MM.1S (cell line): ENCODE measurements at regions not wholly inside any gene's neighbourhood (a gene's known extent, or its start where the extent isn't known, plus 50 kb on each side); places are given as distances from the start of the nearest gene placed in this dataset.

Source experiments
- CTCF ChIP-seq: fragments of 300-600 bp; sonication (generic); IDR thresholded peaks from 2 replicates; pipeline ENCODE4 v1.5.1; 2016; ENCODE audit warnings: antibody characterized with exemption, low read length, mixed read lengths
- EZH2 ChIP-seq: fragments of 300-600 bp; sonication (generic); optimal IDR thresholded peaks from 2 replicates; pipeline ENCODE3; 2017; ENCODE audit warnings: low read depth, mild to moderate bottlenecking, antibody characterized with exemption, low read length, mixed read lengths
- EZH2phosphoT487 ChIP-seq: fragments of 300-600 bp; sonication (generic); IDR thresholded peaks from 2 replicates; pipeline ENCODE4 v1.6.1; 2018; ENCODE audit warnings: antibody characterized with exemption, low read length

- TF ChIP-seq CTCF, result no peak
- TF ChIP-seq EZH2, result no peak
- no peak for TF ChIP-seq EZH2phosphoT487
These were observed 503.2 kb upstream of the SPRY2 start for GRCh38 chr13:80844164-80844563.
